Calu3 (cell line): ENCODE measurements at regions not wholly inside any gene's neighbourhood (a gene's known extent, or its start where the extent isn't known, plus 50 kb on each side); places are given as distances from the start of the nearest gene placed in this dataset.

Source experiments
- BruUV-seq: library from RNA; stranded (reverse); fragments of 400-500 nt; replicated peaks from 2 replicates; lab custom pipeline; 2021; lab: Mats Ljungman, UMichigan
- CTCF ChIA-PET: fragments of 300-600 bp; sonication (Branson Sonifier 250); formaldehyde crosslinking; loops from one replicate; lab custom pipeline; 2022; ENCODE audit warnings: antibody characterized with exemption; lab: Charles Lee
- DNase-seq: peaks from one replicate; pipeline ENCODE4 v3.0.0; 2022
- H3K27ac Mint-ChIP-seq: one replicate; pipeline ENCODE4 v1.8.0; 2022; ENCODE audit warnings: mixed read lengths; ENCODE audit not compliant: unreplicated experiment
- H3K27me3 Mint-ChIP-seq: one replicate; pipeline ENCODE4 v1.8.0; 2022; ENCODE audit warnings: mixed read lengths; ENCODE audit not compliant: unreplicated experiment
- H3K36me3 Mint-ChIP-seq: one replicate; pipeline ENCODE4 v1.8.0; 2022; ENCODE audit warnings: mild to moderate bottlenecking, moderate library complexity, mixed read lengths; ENCODE audit not compliant: insufficient read depth, unreplicated experiment
- H3K4me1 Mint-ChIP-seq: one replicate; pipeline ENCODE4 v1.8.0; 2022; ENCODE audit warnings: mild to moderate bottlenecking, low read depth, mixed read lengths; ENCODE audit not compliant: unreplicated experiment
- H3K4me3 Mint-ChIP-seq: one replicate; pipeline ENCODE4 v1.8.0; 2022; ENCODE audit warnings: mild to moderate bottlenecking, low read depth, moderate library complexity, mixed read lengths; ENCODE audit not compliant: unreplicated experiment
- H3K9me3 Mint-ChIP-seq: one replicate; pipeline ENCODE4 v1.8.0; 2022; ENCODE audit warnings: low read depth, mixed read lengths; ENCODE audit not compliant: unreplicated experiment
- intact Hi-C: fragments of 100-400 bp; cut with micrococcal nuclease; formaldehyde crosslinking; loops from one replicate; pipeline ENCODE4 v1.10.0; 2022; ENCODE audit not compliant: unreplicated experiment
- TF ChIP-seq, protein P1 (sequence below): fragments of 200-600 bp; IDR thresholded peaks from one replicate; pipeline ENCODE4 v1.8.0; 2022; ENCODE audit warnings: antibody characterized with exemption; ENCODE audit not compliant: unreplicated experiment

GRCh38 chr11:95520369-95521132 lies 269.0 kb downstream of the FAM76B start:
- TF ChIP-seq, protein P1, sequence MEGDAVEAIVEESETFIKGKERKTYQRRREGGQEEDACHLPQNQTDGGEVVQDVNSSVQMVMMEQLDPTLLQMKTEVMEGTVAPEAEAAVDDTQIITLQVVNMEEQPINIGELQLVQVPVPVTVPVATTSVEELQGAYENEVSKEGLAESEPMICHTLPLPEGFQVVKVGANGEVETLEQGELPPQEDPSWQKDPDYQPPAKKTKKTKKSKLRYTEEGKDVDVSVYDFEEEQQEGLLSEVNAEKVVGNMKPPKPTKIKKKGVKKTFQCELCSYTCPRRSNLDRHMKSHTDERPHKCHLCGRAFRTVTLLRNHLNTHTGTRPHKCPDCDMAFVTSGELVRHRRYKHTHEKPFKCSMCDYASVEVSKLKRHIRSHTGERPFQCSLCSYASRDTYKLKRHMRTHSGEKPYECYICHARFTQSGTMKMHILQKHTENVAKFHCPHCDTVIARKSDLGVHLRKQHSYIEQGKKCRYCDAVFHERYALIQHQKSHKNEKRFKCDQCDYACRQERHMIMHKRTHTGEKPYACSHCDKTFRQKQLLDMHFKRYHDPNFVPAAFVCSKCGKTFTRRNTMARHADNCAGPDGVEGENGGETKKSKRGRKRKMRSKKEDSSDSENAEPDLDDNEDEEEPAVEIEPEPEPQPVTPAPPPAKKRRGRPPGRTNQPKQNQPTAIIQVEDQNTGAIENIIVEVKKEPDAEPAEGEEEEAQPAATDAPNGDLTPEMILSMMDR = no peak
- Mint-ChIP-seq H3K36me3 (no peaks in the 10 kb centered on the region), H3K27ac (no peak overlapping the region), H3K4me1 (no peaks in the 10 kb centered on the region), H3K9me3 (no peaks in the 10 kb centered on the region), H3K27me3 (peaks cover 10% of the 10 kb centered on the region), H3K4me3 (no peak overlapping the region)
- intact Hi-C loops = no loop called here
- DNase-seq = no peak
- BruUV-seq = no TSS peak
- CTCF ChIA-PET = no interaction called here

- CTCF ChIA-PET = no interaction called here
- BruUV-seq = no TSS peak
- Mint-ChIP-seq H3K9me3 (no peaks in the 10 kb centered on the region), H3K27ac (no peak overlapping the region), H3K4me3 (no peak overlapping the region), H3K36me3 (no peaks in the 10 kb centered on the region), H3K4me1 (no peaks in the 10 kb centered on the region), H3K27me3 (peaks cover 15% of the 10 kb centered on the region)
- TF ChIP-seq, protein P1 = no peak
- intact Hi-C loops = no loop called here
- DNase-seq = no peak
These were observed 269.7 kb downstream of the FAM76B start for GRCh38 chr11:95519912-95520311.

DNA sequence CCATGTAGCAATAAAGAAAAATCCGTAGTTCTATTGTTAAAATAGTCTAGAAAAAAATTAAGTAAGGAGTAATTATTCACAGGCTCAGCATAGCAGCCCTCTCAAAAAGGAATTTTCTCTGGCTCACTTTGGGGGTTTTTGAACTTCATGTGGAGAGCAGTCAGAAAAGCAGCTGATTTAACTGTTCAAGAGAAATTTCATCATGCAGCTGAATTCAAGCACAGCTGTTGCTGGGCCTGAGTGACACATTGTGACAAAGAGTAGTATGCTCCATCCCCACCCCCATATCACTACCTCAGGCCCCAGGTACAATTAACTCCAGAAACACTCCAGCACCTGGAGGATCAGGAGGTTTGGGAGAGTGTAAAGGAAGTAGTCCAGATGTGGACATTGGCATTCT lies 272.1 kb downstream of the FAM76B start:
- intact Hi-C loops = no loop called here

GRCh38 chr11:95516786-95517185 lies 272.8 kb downstream of the FAM76B start:
- no peak overlapping the region for H3K27ac Mint-ChIP-seq
- H3K9me3 Mint-ChIP-seq = no peaks in the 10 kb centered on the region
- DNase-seq = no peak
- no peak overlapping the region for H3K4me3 Mint-ChIP-seq
- H3K36me3 Mint-ChIP-seq = no peaks in the 10 kb centered on the region
- BruUV-seq = no TSS peak
- intact Hi-C loops = no loop called here
- TF ChIP-seq, protein P1 = no peak
- CTCF ChIA-PET = no interaction called here
- H3K27me3 Mint-ChIP-seq = peaks cover 15% of the 10 kb centered on the region
- H3K4me1 Mint-ChIP-seq = no peaks in the 10 kb centered on the region

More for the DNA sequence above, 272.1 kb downstream of the FAM76B start:
- no peaks in the 10 kb centered on the region for H3K36me3 Mint-ChIP-seq
- H3K27ac Mint-ChIP-seq = no peak overlapping the region
- H3K4me3 Mint-ChIP-seq = no peak overlapping the region
- CTCF ChIA-PET = interaction anchor here (0.7 kb wide), 1 partner anchor 149 kb away, joined by 3 read pairs; no protein-coding TSS in a partner anchor
- no peaks in the 10 kb centered on the region for H3K9me3 Mint-ChIP-seq
- TF ChIP-seq, protein P1 = no peak
- no peak for DNase-seq
- no TSS peak for BruUV-seq
- H3K27me3 Mint-ChIP-seq = peaks cover 15% of the 10 kb centered on the region
- no peaks in the 10 kb centered on the region for H3K4me1 Mint-ChIP-seq
